Cardiac fibroblast (primary cell): ENCODE measurements at regions not wholly inside any gene's neighbourhood (a gene's known extent, or its start where the extent isn't known, plus 50 kb on each side); places are given as distances from the start of the nearest gene placed in this dataset.
A peak's percentile ranks its signal among the peaks of the same experiment; 100 is the strongest.

Experiments
- DNase-seq, 2 donors: peaks; one replicate each; pipeline versions ENCODE4 v3.0.0 to v3.0.0-alpha.2; 2010; ENCODE audit warnings: low read depth in 2 of 2
- H3K4me3 ChIP-seq, 2 donors: replicated peaks in 1 of 2; 1 replicate in 1 of 2; 2 replicates in 1 of 2; pipeline ENCODE4 v1.5.1; 2011; ENCODE audit warnings: low read depth in 2 of 2, low read length in 2 of 2, mild to moderate bottlenecking in 2 of 2, moderate library complexity in 1 of 2
- CTCF ChIP-seq: IDR thresholded peaks from one replicate; pipeline ENCODE4 v1.5.1; 2011; ENCODE audit warnings: low read depth, mild to moderate bottlenecking, low read length, inconsistent platforms

- no peak for DNase-seq
- no peak overlapping the region for H3K4me3 ChIP-seq
- no peak for TF ChIP-seq CTCF
Measured at GRCh38 chr4:131054489-131055019, 1958.6 kb downstream of the C4orf33 start.

GRCh38 chr4:131061734-131062133, 1965.8 kb downstream of the C4orf33 start:
- no peak for TF ChIP-seq CTCF
- DNase-seq: no peak
- no peak overlapping the region for H3K4me3 ChIP-seq

- no peak for TF ChIP-seq CTCF
- DNase-seq: no peak
- no peak overlapping the region for H3K4me3 ChIP-seq
Measured at GRCh38 chr4:131063878-131064277, 1967.9 kb downstream of the C4orf33 start.

- no peak for TF ChIP-seq CTCF
- DNase-seq: no peak
- no peak overlapping the region for H3K4me3 ChIP-seq
Measured at GRCh38 chr4:131081069-131081468, 1985.1 kb downstream of the C4orf33 start.

- TF ChIP-seq CTCF: no peak
- H3K4me3 ChIP-seq: no peak overlapping the region
- DNase-seq: no peak
Measured at GRCh38 chr4:131084997-131085396, 1989.0 kb downstream of the C4orf33 start.

GRCh38 chr4:131091896-131092295, 1995.9 kb downstream of the C4orf33 start:
- no peak overlapping the region for H3K4me3 ChIP-seq
- TF ChIP-seq CTCF: peak; percentile 11
- DNase-seq: peak; percentile 45 to 48

GRCh38 chr4:131093303-131093702, 1997.4 kb downstream of the C4orf33 start:
- no peak overlapping the region for H3K4me3 ChIP-seq
- no peak for DNase-seq
- TF ChIP-seq CTCF: no peak
